HUES64 (cell line): ENCODE measurements at regions not wholly inside any gene's neighbourhood (a gene's known extent, or its start where the extent isn't known, plus 50 kb on each side); places are given as distances from the start of the nearest gene placed in this dataset.

ENCODE experiments used
- H3K27ac ChIP-seq: 2 replicates; pipeline ENCODE4 v1.7.0; 2013; ENCODE audit warnings: low read depth, low read length, inconsistent platforms
- H3K27me3 ChIP-seq: 2 replicates; pipeline ENCODE4 v1.6.1; 2013; ENCODE audit warnings: mild to moderate bottlenecking, low read length; ENCODE audit not compliant: insufficient read depth
- H3K36me3 ChIP-seq: 2 replicates; pipeline ENCODE4 v1.6.1; 2013; ENCODE audit warnings: mild to moderate bottlenecking, low read length; ENCODE audit not compliant: insufficient read depth
- H3K4me1 ChIP-seq: 2 replicates; pipeline ENCODE4 v1.6.1; 2013; ENCODE audit warnings: mild to moderate bottlenecking, low read length, moderate library complexity; ENCODE audit not compliant: insufficient read depth
- H3K4me3 ChIP-seq: 2 replicates; pipeline ENCODE4 v1.5.1; 2013; ENCODE audit warnings: mild to moderate bottlenecking, low read length, moderate library complexity
- H3K9ac ChIP-seq: 2 replicates; pipeline ENCODE4 v1.6.1; 2013; ENCODE audit warnings: mild to moderate bottlenecking, low read depth, low read length
- H3K9me3 ChIP-seq: 2 replicates; pipeline ENCODE4 v1.6.1; 2013; ENCODE audit warnings: low read depth, low read length; ENCODE audit not compliant: insufficient read depth
- WGBS: fragments of 150-250, 120-280 bp; methylation state at CpG from one replicate; pipeline ENCODE4 v1.1.7; 2013; ENCODE audit warnings: missing lambda C conversion rate; 5-methylcytosine and 5-hydroxymethylcytosine counted together

DNA sequence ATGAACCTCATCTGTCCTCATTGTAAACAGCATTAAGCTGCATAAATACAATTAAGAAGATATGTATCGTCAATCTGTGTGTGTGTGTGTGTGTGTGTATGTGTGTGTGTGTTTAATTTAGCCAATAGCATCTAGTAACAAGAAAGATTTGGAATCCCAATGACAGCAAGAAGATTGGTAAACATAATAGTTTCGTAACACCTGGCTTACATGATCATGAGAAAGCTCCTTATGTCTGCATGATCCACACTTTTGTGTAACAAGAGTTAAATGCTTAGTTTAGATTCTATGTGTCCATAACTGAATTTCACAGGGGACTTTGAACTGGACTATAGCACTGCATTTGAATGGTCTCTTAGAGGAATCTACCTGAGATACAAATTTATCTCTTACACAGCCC is 191.0 kb upstream of the BET1 start:
- Histone ChIP-seq H3K27ac (no peak overlapping the region), H3K9ac (no peak overlapping the region), H3K36me3 (no peaks in the 10 kb centered on the region), H3K27me3 (no peaks in the 10 kb centered on the region), H3K4me1 (peaks cover 5% of the 10 kb centered on the region; the same call in 1 of the 2 replicates), H3K9me3 (no peaks in the 10 kb centered on the region), H3K4me3 (no peak overlapping the region)
- WGBS = 89% methylated on average over 2 of the region's 2 CpGs

DNA sequence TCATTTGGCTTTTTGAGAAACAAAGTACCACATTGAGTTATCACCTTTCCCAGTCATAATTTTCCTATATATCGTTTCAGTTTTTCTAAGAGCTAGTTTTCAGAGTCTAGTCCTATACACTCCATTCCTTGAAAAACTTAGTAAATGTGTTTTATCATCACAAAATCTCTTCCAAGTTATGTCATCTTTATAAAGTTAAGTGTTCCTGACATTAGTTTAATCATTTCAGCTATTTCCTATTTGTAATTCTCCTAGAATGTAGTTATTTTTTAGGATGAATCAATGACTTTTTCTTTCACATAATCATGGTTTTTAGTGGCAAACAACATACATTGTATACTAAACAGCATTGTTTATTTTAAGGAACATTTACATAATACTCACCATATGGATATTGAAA is 191.7 kb upstream of the BET1 start:
- H3K9me3 ChIP-seq = no peaks in the 10 kb centered on the region
- WGBS = 95% methylated on average over 1 of the region's 1 CpG
- no peaks in the 10 kb centered on the region for H3K36me3 ChIP-seq
- no peak overlapping the region for H3K9ac ChIP-seq
- peaks cover 2% of the 10 kb centered on the region; the same call in 1 of the 2 replicates for H3K4me1 ChIP-seq
- H3K27ac ChIP-seq = no peak overlapping the region
- no peak overlapping the region for H3K4me3 ChIP-seq
- no peaks in the 10 kb centered on the region for H3K27me3 ChIP-seq

DNA sequence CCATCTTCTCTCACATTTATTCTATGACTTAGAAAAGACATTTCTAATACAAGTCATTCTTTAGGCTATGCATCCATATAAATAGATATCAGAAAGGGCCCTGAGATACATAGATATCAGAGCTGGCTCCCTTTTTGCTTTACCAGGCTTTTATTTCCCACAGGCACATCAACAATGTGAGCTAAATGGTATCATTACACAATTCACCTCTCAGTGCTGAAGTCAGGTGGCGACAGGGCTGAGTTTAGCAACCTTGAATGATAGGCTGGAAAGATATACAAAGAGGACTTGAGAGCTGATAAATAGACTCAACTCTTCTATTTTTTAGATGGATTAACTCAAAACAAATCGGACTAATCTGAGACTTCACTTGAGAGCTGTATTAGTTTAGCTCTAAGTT is 189.2 kb upstream of the COL1A2 start:
- Histone ChIP-seq H3K27ac (no peak overlapping the region), H3K36me3 (no peaks in the 10 kb centered on the region), H3K4me3 (no peak overlapping the region), H3K9me3 (no peaks in the 10 kb centered on the region), H3K4me1 (no peaks in the 10 kb centered on the region), H3K9ac (no peak overlapping the region), H3K27me3 (no peaks in the 10 kb centered on the region)
- 90% methylated on average over 2 of the region's 2 CpGs for WGBS

DNA sequence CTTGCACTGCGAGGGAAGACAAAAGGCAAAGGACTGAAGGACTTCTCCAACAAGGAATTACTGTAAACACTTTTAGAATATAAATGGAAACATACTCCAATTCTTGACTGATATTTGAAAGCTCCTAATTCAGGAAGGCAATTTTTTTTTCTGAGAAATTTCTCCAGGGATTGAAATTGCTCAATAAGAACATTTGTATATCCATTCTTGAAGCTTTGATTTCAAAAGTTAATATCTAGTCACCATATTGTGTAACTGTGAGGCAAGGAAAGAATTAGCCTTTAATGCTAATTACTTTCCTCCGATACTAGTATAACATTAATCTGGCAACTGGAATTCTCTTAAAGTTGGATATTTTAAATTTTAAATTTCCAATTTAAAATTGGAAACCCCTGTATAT is 188.4 kb upstream of the COL1A2 start:
- Histone ChIP-seq H3K9ac (no peak overlapping the region), H3K36me3 (no peaks in the 10 kb centered on the region), H3K9me3 (no peaks in the 10 kb centered on the region), H3K27ac (no peak overlapping the region), H3K4me3 (no peak overlapping the region), H3K27me3 (no peaks in the 10 kb centered on the region), H3K4me1 (no peaks in the 10 kb centered on the region)
- 93% methylated on average over 1 of the region's 2 CpGs for WGBS

DNA sequence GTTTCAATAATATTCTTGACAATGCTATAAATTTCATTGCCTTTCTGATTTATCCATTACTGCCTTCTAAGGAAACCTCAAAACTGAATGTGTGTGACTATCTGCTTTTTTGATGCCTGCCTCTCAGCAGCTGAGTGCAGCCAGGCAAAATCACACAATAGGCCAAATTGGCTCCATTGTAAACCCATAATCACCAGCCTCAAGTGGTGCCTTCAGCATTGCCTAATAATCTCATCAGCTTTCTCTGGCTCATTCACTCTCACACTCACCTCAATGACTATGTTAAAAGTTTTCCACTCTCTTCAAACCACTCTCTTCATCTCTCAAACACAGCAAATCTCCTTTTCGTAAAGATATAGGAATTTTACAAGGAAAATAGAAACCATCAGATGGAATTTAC is 182.5 kb upstream of the COL1A2 start:
- H3K27ac ChIP-seq = no peak overlapping the region
- WGBS = 96% methylated on average over 1 of the region's 1 CpG
- peaks cover 7% of the 10 kb centered on the region; the same call in 1 of the 2 replicates for H3K4me1 ChIP-seq
- H3K9ac ChIP-seq = no peak overlapping the region
- H3K4me3 ChIP-seq = no peak overlapping the region
- no peaks in the 10 kb centered on the region for H3K9me3 ChIP-seq
- H3K36me3 ChIP-seq = no peaks in the 10 kb centered on the region
- H3K27me3 ChIP-seq = no peaks in the 10 kb centered on the region

DNA sequence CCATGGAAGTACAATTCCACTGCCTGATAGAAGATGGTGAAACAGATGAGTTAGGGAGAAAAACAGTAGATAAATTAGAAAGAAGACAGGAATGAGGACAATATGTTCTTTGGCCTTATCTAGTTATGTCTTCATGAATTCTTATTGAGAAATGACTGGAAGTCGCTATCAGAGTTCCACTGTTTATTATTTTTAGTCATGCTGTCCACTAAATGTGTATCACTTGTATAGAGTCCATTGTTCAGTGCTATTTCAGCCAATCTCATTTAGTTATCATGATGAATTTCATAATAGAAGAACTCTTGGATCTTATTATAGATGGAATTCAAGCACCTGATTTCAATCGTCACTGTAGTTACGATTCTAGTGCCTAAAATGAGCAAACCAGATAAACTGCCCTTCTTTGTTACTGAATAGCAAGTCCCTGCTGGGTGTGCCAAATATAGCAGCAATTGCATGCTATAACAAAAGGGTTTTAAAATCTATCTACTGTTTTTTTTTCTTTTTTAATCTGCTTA is 177.7 kb upstream of the COL1A2 start:
- H3K9me3 ChIP-seq = no peaks in the 10 kb centered on the region
- WGBS = 89% methylated on average over 3 of the region's 3 CpGs
- H3K9ac ChIP-seq = no peak overlapping the region
- H3K36me3 ChIP-seq = no peaks in the 10 kb centered on the region
- no peaks in the 10 kb centered on the region for H3K27me3 ChIP-seq
- H3K4me1 ChIP-seq = peaks cover 4% of the 10 kb centered on the region; the same call in 1 of the 2 replicates
- H3K4me3 ChIP-seq = no peak overlapping the region
- H3K27ac ChIP-seq = no peak overlapping the region

DNA sequence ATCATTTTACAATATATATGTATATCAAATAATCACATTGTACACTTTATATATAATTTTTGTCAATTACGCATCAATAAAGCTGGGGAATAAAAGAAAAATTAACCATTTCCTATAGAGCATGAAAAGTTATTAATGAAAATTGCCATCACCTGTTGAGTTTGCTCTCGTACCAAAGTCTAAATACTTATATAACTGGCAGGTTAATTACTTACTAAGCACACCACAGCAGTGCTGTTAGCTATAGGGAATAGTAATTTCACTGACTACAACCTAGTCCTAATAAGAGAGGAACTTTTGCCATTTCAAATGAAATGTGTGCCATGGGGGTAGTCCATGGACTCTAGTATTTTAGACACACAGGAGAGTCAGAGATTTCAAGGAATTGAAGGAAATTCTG is 176.9 kb upstream of the COL1A2 start:
- no CpG with 5 or more reads among the region's 2 CpGs for WGBS
- Histone ChIP-seq H3K4me3 (no peak overlapping the region), H3K9ac (no peak overlapping the region), H3K36me3 (no peaks in the 10 kb centered on the region), H3K27me3 (no peaks in the 10 kb centered on the region), H3K4me1 (no peaks in the 10 kb centered on the region; the same call in 1 of the 2 replicates), H3K27ac (no peak overlapping the region), H3K9me3 (no peaks in the 10 kb centered on the region)

DNA sequence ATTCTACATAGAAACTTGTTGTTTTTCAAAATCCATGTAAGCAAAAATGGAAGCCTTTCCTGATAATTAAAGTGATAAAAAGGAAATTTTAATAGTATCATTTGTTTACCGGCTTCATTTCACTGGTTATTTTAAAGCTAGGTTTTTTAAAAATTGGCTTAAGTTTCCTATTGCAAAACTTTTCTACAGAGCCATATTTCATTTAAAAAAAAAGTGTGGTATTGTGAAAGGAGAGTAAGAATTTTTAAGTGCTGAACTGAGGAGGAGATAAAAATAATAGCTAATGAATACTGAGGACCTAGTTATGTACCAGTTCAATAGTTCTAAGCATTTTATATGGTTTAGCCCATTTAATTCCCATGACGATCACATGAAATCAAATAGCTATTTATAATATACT is 172.2 kb upstream of the COL1A2 start:
- Histone ChIP-seq H3K9ac (no peak overlapping the region), H3K4me3 (no peak overlapping the region), H3K4me1 (peaks cover 33% of the 10 kb centered on the region), H3K36me3 (no peaks in the 10 kb centered on the region), H3K27ac (no peak overlapping the region), H3K27me3 (peaks cover 5% of the 10 kb centered on the region; the same call in 1 of the 2 replicates), H3K9me3 (no peaks in the 10 kb centered on the region)
- WGBS = 80% methylated on average over 1 of the region's 2 CpGs

DNA sequence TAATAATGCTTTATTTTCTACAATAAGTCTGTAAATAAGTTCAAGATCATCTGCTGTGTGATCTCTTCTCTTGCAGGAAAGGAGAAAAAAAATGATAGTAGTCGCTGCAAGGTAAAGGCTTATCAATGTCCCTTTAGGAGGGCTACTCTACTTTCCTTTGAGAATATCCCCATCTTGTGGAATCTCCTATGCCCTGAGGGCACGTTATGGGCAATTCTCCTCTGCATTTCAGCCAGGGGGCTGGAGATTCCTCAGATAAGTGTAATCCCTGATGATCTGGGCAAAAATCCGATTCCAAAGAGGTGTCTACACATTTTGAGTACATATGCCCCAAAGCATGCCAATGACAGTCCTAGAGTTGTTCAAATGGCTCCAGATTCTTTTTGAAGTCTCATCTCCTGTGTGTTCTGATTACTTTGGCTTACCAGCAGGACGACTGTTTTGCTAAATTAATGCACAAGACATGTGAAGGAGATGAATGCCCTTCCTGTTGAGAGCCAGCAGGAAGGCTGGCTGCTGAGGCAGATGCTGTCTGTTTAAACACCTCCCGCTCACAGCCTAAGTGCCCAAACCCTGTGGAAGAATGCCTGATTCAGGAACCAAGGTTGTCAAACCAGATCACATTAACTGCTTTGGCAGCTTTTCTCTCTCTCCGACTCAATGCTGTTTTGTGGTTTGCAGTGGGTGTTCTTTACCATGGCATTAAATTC is 171.2 kb upstream of the COL1A2 start:
- H3K4me3 ChIP-seq = peak overlapping the region; percentile 3; the same call in 1 of the 2 replicates
- H3K27me3 ChIP-seq = peaks cover 5% of the 10 kb centered on the region; the same call in 1 of the 2 replicates
- 3% methylated on average over 6 of the region's 6 CpGs for WGBS
- H3K27ac ChIP-seq = peak overlapping the region; percentile 46
- peaks cover 43% of the 10 kb centered on the region for H3K4me1 ChIP-seq
- no peaks in the 10 kb centered on the region for H3K9me3 ChIP-seq
- no peak overlapping the region for H3K9ac ChIP-seq
- no peaks in the 10 kb centered on the region for H3K36me3 ChIP-seq

DNA sequence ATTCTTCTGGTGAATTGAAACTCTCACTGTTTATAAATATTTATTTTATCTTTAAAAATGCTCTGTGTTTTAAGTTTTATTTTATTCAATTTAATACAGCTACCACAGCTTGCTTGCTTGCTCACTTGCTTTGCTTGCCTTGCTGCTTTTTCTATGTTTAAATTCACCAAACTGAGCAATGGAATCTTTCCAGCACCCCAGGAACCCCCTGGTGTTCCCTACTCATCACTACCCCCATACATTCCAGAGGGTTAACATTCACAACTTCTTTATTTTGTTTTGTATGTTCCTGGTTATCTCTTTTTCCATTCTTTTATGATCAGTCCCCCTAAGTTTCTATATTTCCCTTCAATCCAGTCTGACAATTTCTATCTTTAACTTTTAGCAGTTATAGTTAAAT is 166.5 kb upstream of the COL1A2 start:
- H3K27ac ChIP-seq = no peak overlapping the region
- H3K9ac ChIP-seq = no peak overlapping the region

DNA sequence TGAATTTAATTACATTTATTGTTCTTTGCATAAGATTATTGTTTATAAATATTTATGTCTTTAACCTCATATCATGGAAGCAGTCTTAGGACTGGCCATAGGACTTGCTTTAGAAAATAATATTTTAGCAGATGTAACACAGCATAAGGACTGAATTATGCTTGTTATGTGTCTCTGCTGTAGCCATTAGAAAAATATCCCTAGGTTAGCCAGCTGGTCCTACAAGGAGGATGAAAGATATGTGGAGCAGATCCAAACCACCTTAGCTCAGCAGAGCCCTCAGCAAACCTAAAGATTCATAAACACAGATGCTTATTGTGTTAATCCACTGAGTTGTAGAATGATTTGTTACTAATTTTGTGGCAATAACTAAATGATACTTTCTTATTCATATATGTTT is 166.0 kb upstream of the COL1A2 start:
- Histone ChIP-seq H3K27ac (no peak overlapping the region), H3K27me3 (peaks cover 28% of the 10 kb centered on the region), H3K9me3 (no peaks in the 10 kb centered on the region), H3K4me1 (peaks cover 37% of the 10 kb centered on the region), H3K36me3 (no peaks in the 10 kb centered on the region), H3K9ac (no peak overlapping the region), H3K4me3 (no peak overlapping the region)

More for the DNA sequence above, 166.5 kb upstream of the COL1A2 start:
- Histone ChIP-seq H3K36me3 (no peaks in the 10 kb centered on the region), H3K9me3 (no peaks in the 10 kb centered on the region), H3K4me1 (peaks cover 41% of the 10 kb centered on the region), H3K4me3 (no peak overlapping the region), H3K27me3 (peaks cover 23% of the 10 kb centered on the region)
